ENCODE measurements at regions not wholly inside any gene's neighbourhood (a gene's known extent, or its start where the extent isn't known, plus 50 kb on each side); places are given as distances from the start of the nearest gene placed in this dataset.

- Histone ChIP-seq H3K9me2 (ENCODE audit: low read depth, low read length) (no peaks in the 10 kb centered on the region), H4K20me1 (ENCODE audit: insufficient read depth, low read length) (no peaks in the 10 kb centered on the region), H3K36me3 (ENCODE audit: insufficient read depth, low read length) (no peaks in the 10 kb centered on the region), H3K4me2 (ENCODE audit: low read length) (0 out of 2 replicates have a peak overlapping the region, but pooled peaks have one; percentile 2), H3K79me2 (ENCODE audit: insufficient read depth, low read length) (no peaks in the 10 kb centered on the region), H3K9ac (ENCODE audit: low read length) (no peak overlapping the region; the same call in 1 of the 2 replicates), H3K9me3 (ENCODE audit: low read length) (no peaks in the 10 kb centered on the region), H3F3A (ENCODE audit: insufficient read depth, low read length) (no peaks in the 10 kb centered on the region), H3K27me3 (ENCODE audit: insufficient read depth, low read length) (no peaks in the 10 kb centered on the region), H3K4me3 (ENCODE audit: low read depth, low read length, poor library complexity, severe bottlenecking) (no peak overlapping the region), H3K27ac (ENCODE audit: low read depth, low read length, poor library complexity, severe bottlenecking) (no peak overlapping the region), H3K4me1 (ENCODE audit: insufficient read depth, low read length, severe bottlenecking) (peaks cover 35% of the 10 kb centered on the region), H2AFZ (ENCODE audit: low read length) (no peak overlapping the region)
- no peak for TF ChIP-seq EZH2 (IDR thresholded peaks at IDR 0.05; ENCODE audit: borderline replicate concordance, low read length)
Observed at GRCh38 chr6:11331111-11331510, 98.6 kb upstream of the NEDD9 start.

- H3K4me1 ChIP-seq (ENCODE audit: insufficient read depth, low read length, severe bottlenecking) = peaks cover 35% of the 10 kb centered on the region
- no peaks in the 10 kb centered on the region for H3F3A ChIP-seq (ENCODE audit: insufficient read depth, low read length)
- no peaks in the 10 kb centered on the region for H3K36me3 ChIP-seq (ENCODE audit: insufficient read depth, low read length)
- no peak overlapping the region for H3K27ac ChIP-seq (ENCODE audit: low read depth, low read length, poor library complexity, severe bottlenecking)
- no peaks in the 10 kb centered on the region for H3K9me2 ChIP-seq (ENCODE audit: low read depth, low read length)
- H2AFZ ChIP-seq (ENCODE audit: low read length) = no peak overlapping the region
- TF ChIP-seq EZH2 (IDR thresholded peaks at IDR 0.05; ENCODE audit: borderline replicate concordance, low read length) (no peak), CTCF (IDR thresholded peaks at IDR 0.05; ENCODE audit: low read length) (no peak)
- no peaks in the 10 kb centered on the region for H4K20me1 ChIP-seq (ENCODE audit: insufficient read depth, low read length)
- no peak overlapping the region for H3K4me3 ChIP-seq (ENCODE audit: low read depth, low read length, poor library complexity, severe bottlenecking)
- H3K9me3 ChIP-seq (ENCODE audit: low read length) = no peaks in the 10 kb centered on the region
- no peaks in the 10 kb centered on the region for H3K27me3 ChIP-seq (ENCODE audit: insufficient read depth, low read length)
- H3K4me2 ChIP-seq (ENCODE audit: low read length) = no peak overlapping the region
- no peak overlapping the region for H3K9ac ChIP-seq (ENCODE audit: low read length)
- H3K79me2 ChIP-seq (ENCODE audit: insufficient read depth, low read length) = no peaks in the 10 kb centered on the region
Observed at GRCh38 chr6:11330413-11330760, 97.9 kb upstream of the NEDD9 start.

- TF ChIP-seq CTCF (IDR thresholded peaks at IDR 0.05; ENCODE audit: low read length) (no peak), EZH2 (IDR thresholded peaks at IDR 0.05; ENCODE audit: borderline replicate concordance, low read length) (no peak)
- H4K20me1 ChIP-seq (ENCODE audit: insufficient read depth, low read length) = no peaks in the 10 kb centered on the region
Observed at GRCh38 chr6:11329726-11330412, 97.4 kb upstream of the NEDD9 start.

More at GRCh38 chr6:11329726-11330412, 97.4 kb upstream of the NEDD9 start:
- H2AFZ ChIP-seq (ENCODE audit: low read length) = no peak overlapping the region
- no peaks in the 10 kb centered on the region for H3F3A ChIP-seq (ENCODE audit: insufficient read depth, low read length)
- H3K36me3 ChIP-seq (ENCODE audit: insufficient read depth, low read length) = no peaks in the 10 kb centered on the region
- no peaks in the 10 kb centered on the region for H3K9me2 ChIP-seq (ENCODE audit: low read depth, low read length)
- H3K9ac ChIP-seq (ENCODE audit: low read length) = no peak overlapping the region
- H3K4me2 ChIP-seq (ENCODE audit: low read length) = no peak overlapping the region
- peaks cover 35% of the 10 kb centered on the region for H3K4me1 ChIP-seq (ENCODE audit: insufficient read depth, low read length, severe bottlenecking)
- H3K9me3 ChIP-seq (ENCODE audit: low read length) = no peaks in the 10 kb centered on the region
- H3K79me2 ChIP-seq (ENCODE audit: insufficient read depth, low read length) = no peaks in the 10 kb centered on the region
- no peak overlapping the region for H3K4me3 ChIP-seq (ENCODE audit: low read depth, low read length, poor library complexity, severe bottlenecking)
- no peak overlapping the region for H3K27ac ChIP-seq (ENCODE audit: low read depth, low read length, poor library complexity, severe bottlenecking)
- H3K27me3 ChIP-seq (ENCODE audit: insufficient read depth, low read length) = no peaks in the 10 kb centered on the region
